Spleen (tissue), 11 donors: ENCODE measurements at regions not wholly inside any gene's neighbourhood (a gene's known extent, or its start where the extent isn't known, plus 50 kb on each side); places are given as distances from the start of the nearest gene placed in this dataset.

Experiments
- DNase-seq: peaks from one replicate; pipeline ENCODE4 v3.0.0-alpha.2; 2020
- H3K27ac ChIP-seq, 8 donors: fragments of 200-600 bp; sonication (generic) in 7 of 8; 1 replicate in 4 of 8; 2 replicates in 4 of 8; pipeline versions ENCODE4 v1.5.0 to v1.8.0; 2016 to 2021; ENCODE audit warnings: inconsistent platforms in 4 of 8, mild to moderate bottlenecking in 4 of 8, moderate library complexity in 1 of 8
- H3K27me3 ChIP-seq, 7 donors: fragments of 200-600 bp; sonication (generic) in 6 of 7; replicated peaks in 1 of 7; 1 replicate in 4 of 7; 2 replicates in 3 of 7; pipeline versions ENCODE4 v1.5.0 to v1.8.0; 2016 to 2021; ENCODE audit warnings: inconsistent platforms in 3 of 7, mild to moderate bottlenecking in 1 of 7
- H3K36me3 ChIP-seq, 6 donors: fragments of 200-600 bp; sonication (generic) in 5 of 6; 1 replicate in 4 of 6; 2 replicates in 2 of 6; pipeline versions ENCODE4 v1.5.0 to v1.8.0; 2016 to 2021; ENCODE audit warnings: inconsistent platforms in 2 of 6
- H3K4me1 ChIP-seq, 6 donors: fragments of 200-600 bp; sonication (generic) in 5 of 6; 1 replicate in 3 of 6; 2 replicates in 3 of 6; pipeline versions ENCODE4 v1.5.0 to v1.8.0; 2016 to 2021; ENCODE audit warnings: inconsistent platforms in 3 of 6
- H3K4me3 ChIP-seq, 8 donors: fragments of 200-600 bp; sonication (generic) in 7 of 8; 1 replicate in 4 of 8; 2 replicates in 4 of 8; pipeline versions ENCODE4 v1.5.0 to v1.8.0; 2016 to 2021; ENCODE audit warnings: inconsistent platforms in 4 of 8, mild to moderate bottlenecking in 4 of 8, moderate library complexity in 2 of 8
- H3K9me3 ChIP-seq, 8 donors: fragments of 200-600 bp; sonication (generic) in 7 of 8; 1 replicate in 4 of 8; 2 replicates in 4 of 8; pipeline versions ENCODE4 v1.5.0 to v1.8.0; 2016 to 2021; ENCODE audit warnings: inconsistent platforms in 4 of 8
- CTCF ChIP-seq, 11 experiments: fragments of 200-600 bp in 7 of 11; fragments of 450-650 bp in 4 of 11; sonication (generic) in 4 of 11; IDR thresholded peaks in 8 of 11; conservative IDR thresholded peaks in 3 of 11; 1 replicate in 7 of 11; 2 replicates in 4 of 11; pipeline versions ENCODE4 v1.4.0 to v1.8.0; 2016 to 2021; ENCODE audit warnings: antibody characterized with exemption in 11 of 11, inconsistent platforms in 4 of 11, mild to moderate bottlenecking in 1 of 11
- POLR2A ChIP-seq, 3 donors: fragments of 450-650 bp; IDR thresholded peaks; one replicate each; pipeline ENCODE4 v1.5.1; 2017; ENCODE audit warnings: antibody characterized with exemption in 3 of 3, mild to moderate bottlenecking in 1 of 3
- POLR2AphosphoS5 ChIP-seq, 3 donors: sonication (generic); formaldehyde crosslinking; IDR thresholded peaks; one replicate each; pipeline ENCODE4 v1.5.1; 2017; ENCODE audit warnings: antibody characterized with exemption in 3 of 3
- WGBS, 5 donors: extraction: QIAGEN DNeasy Blood & Tissue Kit in 3 of 5; methylation state at CpG; one replicate each; pipeline versions ENCODE4 v1.1.5 to v1.1.7; 2013 to 2018; 5-methylcytosine and 5-hydroxymethylcytosine counted together
- intact Hi-C: fragments of 100-400 bp; cut with DNase I; formaldehyde crosslinking; loops from one replicate; pipeline ENCODE4 v1.15.0; 2023; ENCODE audit warnings: low total_unique reads
- donor health status: healthy with polysubstance abuse.
- donor health status: DM: no; HTN: no; CAD: no; lungs with moderate emphysema.
- donor health status: DM: no; HTN: no; CAD: no.
- donor health status: Bipolar disorder and iron deficiency.
- donor health status: healthy.
- donor health status: DM: no; HTN: no; CAD: no.
- donor health status: DM: yes; HTN: yes; CAD: no.

DNA sequence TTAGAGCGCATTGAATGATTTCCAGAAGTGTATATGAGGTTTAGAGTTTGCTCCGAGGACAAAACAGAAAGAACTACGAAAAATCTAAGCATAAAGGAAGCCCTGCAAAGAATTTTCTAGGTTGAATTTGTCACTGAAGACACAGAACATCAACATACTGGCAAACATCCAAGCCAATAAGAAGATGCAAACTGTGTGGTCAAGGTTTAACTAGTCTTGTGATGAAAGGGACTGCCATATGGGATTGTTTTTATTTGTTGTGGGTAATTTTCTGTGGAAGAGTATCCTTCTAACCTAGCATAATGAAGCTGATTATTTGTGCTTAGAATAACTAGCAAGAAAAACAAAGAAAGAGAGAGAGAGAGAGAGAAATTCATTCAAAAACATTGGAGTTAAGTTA is 492.0 kb upstream of the ERCC4 start:
- DNase-seq: no peak
- Histone ChIP-seq H3K4me3 (no peak overlapping the region), H3K36me3 (no peaks in the 10 kb centered on the region), H3K27me3 (no peaks in the 10 kb centered on the region), H3K27ac (no peak overlapping the region), H3K9me3 (no peaks in the 10 kb centered on the region), H3K4me1 (no peaks in the 10 kb centered on the region)
- intact Hi-C loops: no loop called here
- no peak for TF ChIP-seq POLR2A (IDR thresholded peaks at IDR 0.05)
- TF ChIP-seq CTCF (IDR thresholded peaks at IDR 0.05 in 8 of 11, conservative IDR thresholded peaks at IDR 0.05 in 3 of 11): no peak
- no peak for TF ChIP-seq POLR2AphosphoS5 (IDR thresholded peaks at IDR 0.05)
- 69 to 83% (median 75%) methylated on average over 3 of the region's 3 CpGs for WGBS, 5 donors

DNA sequence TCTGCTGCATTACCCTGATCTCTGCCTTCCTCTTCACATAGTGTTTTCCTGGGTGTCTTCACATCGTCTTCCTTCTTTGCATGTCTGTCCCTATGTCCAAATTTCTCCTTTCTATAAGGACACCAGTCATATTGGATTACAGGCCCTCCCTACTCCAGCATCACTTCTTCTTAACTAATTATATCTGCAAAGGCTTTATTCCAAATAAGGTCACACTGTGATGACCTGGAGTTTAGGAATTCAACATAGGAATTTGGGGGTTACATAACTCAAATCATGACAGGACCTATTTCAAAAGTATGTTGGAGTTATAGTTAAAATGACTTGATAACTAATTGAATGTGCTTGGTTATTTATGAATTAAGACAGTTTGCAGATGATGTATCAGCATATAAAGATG is 490.5 kb upstream of the ERCC4 start:
- Histone ChIP-seq H3K4me3 (no peak overlapping the region), H3K27me3 (no peaks in the 10 kb centered on the region), H3K27ac (no peak overlapping the region), H3K9me3 (no peaks in the 10 kb centered on the region), H3K4me1 (no peaks in the 10 kb centered on the region), H3K36me3 (no peaks in the 10 kb centered on the region)
- TF ChIP-seq POLR2AphosphoS5 (IDR thresholded peaks at IDR 0.05) (no peak), POLR2A (IDR thresholded peaks at IDR 0.05) (no peak), CTCF (IDR thresholded peaks at IDR 0.05 in 8 of 11, conservative IDR thresholded peaks at IDR 0.05 in 3 of 11) (no peak)
- intact Hi-C loops: no loop called here
- no peak for DNase-seq
- 45 to 73% (median 59%) methylated on average over 1 of the region's 1 CpG for WGBS, 5 donors

DNA sequence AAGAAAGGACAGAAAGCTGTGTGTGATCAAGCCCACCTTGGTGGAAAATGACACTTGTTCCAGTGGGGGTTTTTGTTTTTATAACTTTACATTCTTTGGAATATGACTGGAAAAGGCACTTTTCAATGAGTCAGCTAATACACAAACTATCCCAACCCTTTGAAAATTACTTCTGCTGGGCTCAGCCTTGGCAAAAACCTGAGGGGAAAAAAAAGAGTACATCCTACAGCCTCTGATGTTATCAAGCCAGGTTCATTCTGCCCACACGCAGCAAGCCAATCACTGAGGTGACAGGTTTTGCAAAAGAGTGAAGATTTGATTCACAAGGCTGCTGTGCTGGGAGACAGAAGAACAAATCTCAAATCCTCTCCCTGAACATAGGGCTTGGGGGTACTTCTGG is 484.5 kb upstream of the ERCC4 start:
- Histone ChIP-seq H3K4me1 (no peaks in the 10 kb centered on the region), H3K4me3 (no peak overlapping the region), H3K27ac (no peak overlapping the region), H3K9me3 (peaks cover 0 to under 1% (median 0%) of the 10 kb centered on the region in 8 donors), H3K36me3 (no peaks in the 10 kb centered on the region), H3K27me3 (no peaks in the 10 kb centered on the region)
- 73 to 82% (median 79%) methylated on average over 1 of the region's 1 CpG for WGBS, 5 donors
- intact Hi-C loops: no loop called here
- no peak for DNase-seq
- TF ChIP-seq POLR2A (IDR thresholded peaks at IDR 0.05) (no peak), POLR2AphosphoS5 (IDR thresholded peaks at IDR 0.05) (no peak), CTCF (IDR thresholded peaks at IDR 0.05 in 8 of 11, conservative IDR thresholded peaks at IDR 0.05 in 3 of 11) (no peak)

DNA sequence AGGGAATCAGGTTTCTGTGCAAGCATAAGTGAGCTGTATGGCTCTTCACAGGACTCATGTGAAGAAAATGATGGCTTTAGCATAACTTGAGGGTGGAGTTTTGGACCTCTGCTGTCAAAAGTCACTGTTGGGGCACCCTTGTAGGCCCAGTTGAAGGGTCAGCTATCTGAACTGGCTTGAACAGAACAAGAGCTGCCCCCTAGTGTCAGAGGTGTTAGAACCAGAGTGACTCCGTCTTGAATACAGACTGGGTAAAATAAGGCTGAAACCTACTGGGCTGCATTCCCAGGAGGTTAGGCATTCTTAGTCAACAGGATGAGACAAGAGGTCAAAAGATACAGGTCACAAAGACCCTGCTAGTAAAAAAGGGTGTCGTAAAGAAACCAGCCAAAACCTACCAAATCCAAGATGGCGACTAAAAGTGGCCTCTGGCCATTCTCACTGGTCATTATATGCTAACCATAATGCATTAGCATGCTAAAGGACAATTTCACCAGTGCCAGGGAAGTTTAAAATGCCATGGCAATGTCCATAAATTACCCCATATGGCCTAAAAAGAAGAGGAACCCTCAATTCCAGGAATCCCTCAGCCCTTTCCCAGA is 484.0 kb upstream of the ERCC4 start:
- no peak for DNase-seq
- no peak for TF ChIP-seq CTCF (IDR thresholded peaks at IDR 0.05 in 8 of 11, conservative IDR thresholded peaks at IDR 0.05 in 3 of 11)

More for the DNA sequence above, 484.0 kb upstream of the ERCC4 start:
- H3K27me3 ChIP-seq: no peaks in the 10 kb centered on the region
- no peaks in the 10 kb centered on the region for H3K4me1 ChIP-seq
- H3K9me3 ChIP-seq: peaks cover 0 to 3% (median 0%) of the 10 kb centered on the region in 8 donors
- 66 to 92% (median 84%) methylated on average over 3 of the region's 3 CpGs for WGBS, 5 donors
- intact Hi-C loops: no loop called here
- H3K36me3 ChIP-seq: no peaks in the 10 kb centered on the region
- no peak overlapping the region for H3K4me3 ChIP-seq
- H3K27ac ChIP-seq: no peak overlapping the region
